ENCODE measurements at regions not wholly inside any gene's neighbourhood (a gene's known extent, or its start where the extent isn't known, plus 50 kb on each side); places are given as distances from the start of the nearest gene placed in this dataset.

DNA sequence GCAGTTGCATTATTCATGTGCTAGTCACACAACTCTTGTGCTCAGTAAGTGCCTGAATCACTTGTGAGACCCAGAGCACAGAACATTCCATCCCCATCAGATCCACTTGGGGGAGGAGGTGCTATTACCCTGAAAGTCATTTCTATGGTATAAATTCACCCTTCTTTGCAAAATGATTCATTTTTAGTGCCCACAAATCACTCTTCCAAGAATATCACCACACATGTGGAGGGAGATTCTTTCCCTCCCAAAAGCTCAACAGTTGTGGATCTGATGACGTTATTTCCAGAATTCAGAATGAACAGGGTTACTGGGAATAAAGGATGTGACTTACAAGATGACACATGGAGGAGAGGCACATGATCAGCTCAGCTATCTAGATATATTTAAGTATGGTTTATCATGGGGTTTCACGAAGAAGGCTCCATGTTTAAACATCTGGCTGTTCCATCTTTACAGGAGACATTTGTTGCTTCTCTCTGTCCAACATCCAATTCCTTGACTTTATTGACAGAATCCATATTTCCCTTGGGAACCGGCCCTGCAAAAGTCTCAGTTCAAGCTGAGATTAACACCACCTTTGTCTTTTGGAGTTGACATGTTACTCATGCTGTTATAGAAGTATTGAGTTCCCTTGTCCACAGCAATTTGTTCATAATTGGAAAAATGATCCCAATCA, 214.2 kb upstream of the PROK2 start:
- TF ChIP-seq EP300 (IDR thresholded peaks at IDR 0.05) (no peak), POLR2A (IDR thresholded peaks at IDR 0.05) (no peak), POLR2AphosphoS5 (IDR thresholded peaks at IDR 0.05) (no peak)
- TF ChIP-seq, protein P1, sequence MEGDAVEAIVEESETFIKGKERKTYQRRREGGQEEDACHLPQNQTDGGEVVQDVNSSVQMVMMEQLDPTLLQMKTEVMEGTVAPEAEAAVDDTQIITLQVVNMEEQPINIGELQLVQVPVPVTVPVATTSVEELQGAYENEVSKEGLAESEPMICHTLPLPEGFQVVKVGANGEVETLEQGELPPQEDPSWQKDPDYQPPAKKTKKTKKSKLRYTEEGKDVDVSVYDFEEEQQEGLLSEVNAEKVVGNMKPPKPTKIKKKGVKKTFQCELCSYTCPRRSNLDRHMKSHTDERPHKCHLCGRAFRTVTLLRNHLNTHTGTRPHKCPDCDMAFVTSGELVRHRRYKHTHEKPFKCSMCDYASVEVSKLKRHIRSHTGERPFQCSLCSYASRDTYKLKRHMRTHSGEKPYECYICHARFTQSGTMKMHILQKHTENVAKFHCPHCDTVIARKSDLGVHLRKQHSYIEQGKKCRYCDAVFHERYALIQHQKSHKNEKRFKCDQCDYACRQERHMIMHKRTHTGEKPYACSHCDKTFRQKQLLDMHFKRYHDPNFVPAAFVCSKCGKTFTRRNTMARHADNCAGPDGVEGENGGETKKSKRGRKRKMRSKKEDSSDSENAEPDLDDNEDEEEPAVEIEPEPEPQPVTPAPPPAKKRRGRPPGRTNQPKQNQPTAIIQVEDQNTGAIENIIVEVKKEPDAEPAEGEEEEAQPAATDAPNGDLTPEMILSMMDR (IDR thresholded peaks at IDR 0.05), result no peak

DNA sequence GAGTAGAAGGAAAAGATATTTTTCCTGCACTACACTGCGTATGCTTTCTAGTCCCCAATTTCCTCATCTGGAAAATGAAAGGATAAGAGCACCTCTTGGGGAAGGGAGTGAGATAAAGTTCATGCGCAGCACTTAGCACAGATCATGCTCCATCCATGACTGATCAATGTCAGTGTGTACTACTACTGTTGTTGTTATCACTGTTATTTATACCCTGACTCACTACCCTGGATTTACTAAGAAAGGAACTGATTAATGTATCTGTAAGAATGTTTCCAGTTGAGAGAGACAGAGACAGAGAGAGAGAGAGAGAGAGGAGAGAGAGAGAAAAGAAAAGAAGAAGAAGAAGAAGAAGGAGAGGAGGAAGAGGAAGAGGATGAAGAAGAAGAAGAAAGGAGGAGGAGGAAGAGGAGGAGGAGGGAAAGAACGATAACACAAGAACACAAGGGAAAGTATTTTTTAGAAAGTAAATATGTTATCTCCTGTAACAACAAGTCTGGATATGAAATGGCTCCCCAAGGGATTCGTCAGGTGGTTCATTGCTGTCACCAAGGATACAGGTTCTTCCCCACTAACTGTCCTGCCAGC, 212.2 kb upstream of the PROK2 start:
- WGBS, 2 donors (ENCODE audit: low coverage in 1 of 2), result 70 to 80% methylated on average over 3 to 4 of the region's 4 CpGs

More for the DNA sequence above, 214.2 kb upstream of the PROK2 start:
- no peaks in the 10 kb centered on the region for H3K9me3 ChIP-seq
- ATAC-seq, result no peak
- H3K4me1 ChIP-seq, result no peaks in the 10 kb centered on the region
- 63 to 92% methylated on average over 2 to 3 of the region's 3 CpGs for WGBS, 2 donors (ENCODE audit: low coverage in 1 of 2)
- no peak overlapping the region for H3K27ac ChIP-seq
- H3K36me3 ChIP-seq, result no peaks in the 10 kb centered on the region
- H3K27me3 ChIP-seq, result no peaks in the 10 kb centered on the region
- no peak overlapping the region for H3K4me3 ChIP-seq

DNA sequence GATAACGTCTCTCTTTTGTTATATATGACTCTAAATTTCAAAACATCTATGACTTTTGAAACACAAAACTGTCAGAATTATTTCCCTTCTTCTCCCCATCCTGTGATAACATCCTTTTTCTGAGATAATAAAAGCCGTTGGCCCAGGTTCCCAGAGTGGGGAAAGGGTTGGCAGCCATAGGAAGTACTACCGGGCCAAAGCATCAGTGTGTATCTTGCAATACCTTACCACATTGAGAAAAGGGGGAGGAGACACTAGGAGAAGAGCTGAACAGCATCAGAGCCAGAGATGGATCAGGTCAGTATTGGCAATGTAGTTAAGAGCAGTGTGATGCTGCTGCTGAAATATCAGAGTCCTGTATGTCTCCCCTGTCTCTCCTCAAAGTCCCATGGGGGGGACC, 210.0 kb upstream of the PROK2 start:
- no peak for ATAC-seq
- TF ChIP-seq, protein P1 (IDR thresholded peaks at IDR 0.05), result no peak
- TF ChIP-seq POLR2AphosphoS5 (IDR thresholded peaks at IDR 0.05), result no peak
- no peaks in the 10 kb centered on the region for H3K4me1 ChIP-seq
- H3K9me3 ChIP-seq, result no peaks in the 10 kb centered on the region
- WGBS, 2 donors (ENCODE audit: low coverage in 1 of 2), result 51 to 86% methylated on average over 1 to 2 of the region's 3 CpGs
- no peaks in the 10 kb centered on the region for H3K27me3 ChIP-seq
- no peaks in the 10 kb centered on the region for H3K36me3 ChIP-seq
- H3K27ac ChIP-seq, result no peak overlapping the region
- no peak overlapping the region for H3K4me3 ChIP-seq

More for the DNA sequence above, 212.2 kb upstream of the PROK2 start:
- H3K4me3 ChIP-seq, result no peak overlapping the region
- ATAC-seq, result no peak
- TF ChIP-seq, protein P1 (IDR thresholded peaks at IDR 0.05), result no peak
- TF ChIP-seq POLR2A (IDR thresholded peaks at IDR 0.05) (no peak), POLR2AphosphoS5 (IDR thresholded peaks at IDR 0.05) (no peak), EP300 (IDR thresholded peaks at IDR 0.05) (no peak)
- no peak overlapping the region for H3K27ac ChIP-seq
- H3K9me3 ChIP-seq, result no peaks in the 10 kb centered on the region
- no peaks in the 10 kb centered on the region for H3K4me1 ChIP-seq
- H3K27me3 ChIP-seq, result no peaks in the 10 kb centered on the region
- no peaks in the 10 kb centered on the region for H3K36me3 ChIP-seq

DNA sequence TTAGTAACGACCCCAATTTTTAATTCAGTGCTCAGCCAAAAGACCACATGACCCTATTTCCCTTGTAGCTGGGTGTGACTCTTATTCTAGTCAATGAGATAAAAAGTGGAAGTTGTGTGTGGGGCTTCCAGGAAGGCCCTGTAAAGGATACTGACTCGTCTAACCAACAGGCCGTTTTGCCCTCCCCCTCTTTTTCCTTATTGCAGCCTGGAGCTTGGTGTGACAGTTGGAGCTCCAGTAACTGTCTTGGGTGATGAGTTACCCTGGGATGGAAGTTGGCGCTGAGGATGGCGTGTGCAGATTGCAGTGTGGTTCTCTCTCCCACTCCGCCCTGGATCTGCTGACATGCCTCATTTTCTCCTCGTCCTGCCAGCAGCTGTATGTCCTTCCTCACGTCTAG, 209.3 kb upstream of the PROK2 start:
- Histone ChIP-seq H3K27ac (no peak overlapping the region), H3K27me3 (no peaks in the 10 kb centered on the region), H3K9me3 (no peaks in the 10 kb centered on the region), H3K4me1 (no peaks in the 10 kb centered on the region), H3K4me3 (no peak overlapping the region), H3K36me3 (no peaks in the 10 kb centered on the region)
- ATAC-seq, result no peak
- WGBS, 2 donors (ENCODE audit: low coverage in 1 of 2), result 72 to 79% methylated on average over 5 to 7 of the region's 8 CpGs
- TF ChIP-seq POLR2A (IDR thresholded peaks at IDR 0.05) (no peak), POLR2AphosphoS5 (IDR thresholded peaks at IDR 0.05) (no peak), EP300 (IDR thresholded peaks at IDR 0.05) (no peak)
- TF ChIP-seq, protein P1 (IDR thresholded peaks at IDR 0.05), result no peak

DNA sequence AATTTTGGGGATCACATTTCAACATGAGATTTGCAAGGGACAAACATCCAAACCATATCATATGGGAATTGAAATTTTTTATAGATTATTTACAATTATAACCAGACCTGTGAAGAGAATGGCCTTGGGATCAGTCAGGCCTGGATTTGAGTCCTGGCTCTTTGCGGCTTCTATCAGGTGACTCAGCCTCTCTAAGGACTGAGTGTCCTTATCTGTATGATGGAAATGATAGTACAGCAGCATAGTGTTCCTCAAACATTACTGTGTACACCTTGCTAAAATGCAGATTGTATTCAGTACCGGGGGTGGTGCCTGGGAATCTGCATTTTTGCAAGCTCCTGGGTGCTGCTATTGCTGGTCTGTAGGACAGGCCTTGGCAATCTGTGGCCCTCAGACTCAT, 206.7 kb upstream of the PROK2 start:
- Histone ChIP-seq H3K4me1 (no peaks in the 10 kb centered on the region), H3K27ac (no peak overlapping the region), H3K36me3 (no peaks in the 10 kb centered on the region), H3K4me3 (no peak overlapping the region), H3K27me3 (no peaks in the 10 kb centered on the region), H3K9me3 (no peaks in the 10 kb centered on the region)
- ATAC-seq, result no peak
- TF ChIP-seq POLR2AphosphoS5 (IDR thresholded peaks at IDR 0.05), result no peak
- no peak for TF ChIP-seq POLR2A (IDR thresholded peaks at IDR 0.05)
- 50 to 70% methylated on average over 2 of the region's 2 CpGs for WGBS, 2 donors (ENCODE audit: low coverage in 1 of 2)

All from gastroesophageal sphincter (tissue), 4 donors.